ENCODE measurements at regions not wholly inside any gene's neighbourhood (a gene's known extent, or its start where the extent isn't known, plus 50 kb on each side); places are given as distances from the start of the nearest gene placed in this dataset.

GRCh38 chr12:97903356-97903755 is 440.8 kb downstream of the RMST start:
- no peak for TF ChIP-seq CTCF (IDR thresholded peaks at IDR 0.05; ENCODE audit: insufficient read depth, missing control alignments)
- FAIRE-seq: no peak
- no peak for DNase-seq (ENCODE audit: insufficient read length, low spot score)

- FAIRE-seq: no peak
- DNase-seq (ENCODE audit: insufficient read length, low spot score): no peak
- TF ChIP-seq CTCF (IDR thresholded peaks at IDR 0.05; ENCODE audit: insufficient read depth, missing control alignments): no peak
Observed at GRCh38 chr12:97907504-97907903, 444.9 kb downstream of the RMST start.

GRCh38 chr12:97910559-97910958 is 448.0 kb downstream of the RMST start:
- TF ChIP-seq CTCF (IDR thresholded peaks at IDR 0.05; ENCODE audit: insufficient read depth, missing control alignments): no peak
- DNase-seq (ENCODE audit: insufficient read length, low spot score) (no peak), FAIRE-seq (no peak)

- no peak for FAIRE-seq
- no peak for DNase-seq (ENCODE audit: insufficient read length, low spot score)
- no peak for TF ChIP-seq CTCF (IDR thresholded peaks at IDR 0.05; ENCODE audit: insufficient read depth, missing control alignments)
Observed at GRCh38 chr12:97912943-97913342, 450.3 kb downstream of the RMST start.

GRCh38 chr12:97921979-97922722 is 459.5 kb downstream of the RMST start:
- DNase-seq (ENCODE audit: insufficient read length, low spot score) (no peak), FAIRE-seq (no peak)
- TF ChIP-seq CTCF (IDR thresholded peaks at IDR 0.05; ENCODE audit: insufficient read depth, missing control alignments): no peak

- FAIRE-seq (no peak), DNase-seq (ENCODE audit: insufficient read length, low spot score) (no peak)
- TF ChIP-seq CTCF (IDR thresholded peaks at IDR 0.05; ENCODE audit: insufficient read depth, missing control alignments): no peak
Observed at GRCh38 chr12:97923546-97923945, 460.9 kb downstream of the RMST start.

- TF ChIP-seq CTCF (IDR thresholded peaks at IDR 0.05; ENCODE audit: insufficient read depth, missing control alignments): no peak
- FAIRE-seq: no peak
- DNase-seq (ENCODE audit: insufficient read length, low spot score): no peak
Observed at GRCh38 chr12:97924122-97924521, 461.5 kb downstream of the RMST start.
